Activated CD8-positive, alpha-beta T cell treated with anti-CD3 and anti-CD28 coated beads, Interleukin-2, amount 10 ng/mL, durations not matched to agents 7 days and 5 days (primary cell): ENCODE measurements at regions not wholly inside any gene's neighbourhood (a gene's known extent, or its start where the extent isn't known, plus 50 kb on each side); places are given as distances from the start of the nearest gene placed in this dataset.

Source experiments
- ATAC-seq: fragments of 150-1000 bp; cut with Tn5 transposase; one replicate; pipeline ENCODE4 v1.10.0; 2021; ENCODE audit warnings: moderate library complexity
- CTCF ChIA-PET: fragments of 350-600 bp; sonication (Branson Sonifier 250); formaldehyde crosslinking; loops from one replicate; lab custom pipeline; 2021; ENCODE audit warnings: antibody characterized with exemption; lab: Charles Lee
- POLR2A ChIA-PET: fragments of 350-600 bp; sonication (Branson Sonifier 250); formaldehyde crosslinking; loops from one replicate; lab custom pipeline; 2021; ENCODE audit warnings: antibody characterized with exemption; lab: Charles Lee
- DNase-seq: peaks from one replicate; pipeline ENCODE4 v3.0.0-alpha.2; 2020
- H3K27ac Mint-ChIP-seq: one replicate; pipeline ENCODE4 v1.8.0; 2021; ENCODE audit warnings: mild to moderate bottlenecking, mixed read lengths
- H3K27me3 Mint-ChIP-seq: one replicate; pipeline ENCODE4 v1.8.0; 2021; ENCODE audit warnings: low read depth, mixed read lengths
- H3K36me3 Mint-ChIP-seq: one replicate; pipeline ENCODE4 v1.8.0; 2021; ENCODE audit warnings: low read depth, mixed read lengths
- H3K4me1 Mint-ChIP-seq: one replicate; pipeline ENCODE4 v1.8.0; 2021; ENCODE audit warnings: low read depth, mixed read lengths
- H3K4me3 Mint-ChIP-seq: one replicate; pipeline ENCODE4 v1.8.0; 2021; ENCODE audit warnings: mild to moderate bottlenecking, mixed read lengths
- H3K9me3 Mint-ChIP-seq: one replicate; pipeline ENCODE4 v1.8.0; 2022; ENCODE audit warnings: mixed read lengths; ENCODE audit not compliant: insufficient read depth

DNA sequence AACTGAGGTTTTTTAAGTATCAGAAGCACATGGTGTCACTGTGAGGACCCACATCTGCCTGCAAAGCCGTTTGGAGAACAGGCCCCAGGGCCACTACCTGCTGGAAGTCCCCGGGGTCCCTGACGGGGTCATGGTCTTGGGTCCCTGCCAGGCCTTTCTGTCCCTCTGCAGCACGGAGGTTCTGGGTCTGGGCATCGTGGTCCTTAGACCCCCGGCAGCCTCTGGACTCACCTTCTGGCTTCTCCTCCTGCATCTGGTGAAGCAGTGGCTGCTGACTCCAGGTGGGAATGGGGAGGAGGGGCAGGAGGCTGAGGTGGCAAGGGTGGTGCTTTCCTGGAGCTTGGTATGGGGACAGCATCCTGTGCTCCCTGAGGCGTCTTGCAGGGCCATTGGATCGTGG is 198.6 kb downstream of the TEX29 start:
- Mint-ChIP-seq H3K4me3 (no peak overlapping the region), H3K27me3 (no peaks in the 10 kb centered on the region), H3K9me3 (no peaks in the 10 kb centered on the region), H3K4me1 (no peaks in the 10 kb centered on the region), H3K27ac (no peak overlapping the region), H3K36me3 (no peaks in the 10 kb centered on the region)
- no peak for ATAC-seq
- DNase-seq = no peak
- ChIA-PET CTCF (no interaction called here), POLR2A (no interaction called here)

DNA sequence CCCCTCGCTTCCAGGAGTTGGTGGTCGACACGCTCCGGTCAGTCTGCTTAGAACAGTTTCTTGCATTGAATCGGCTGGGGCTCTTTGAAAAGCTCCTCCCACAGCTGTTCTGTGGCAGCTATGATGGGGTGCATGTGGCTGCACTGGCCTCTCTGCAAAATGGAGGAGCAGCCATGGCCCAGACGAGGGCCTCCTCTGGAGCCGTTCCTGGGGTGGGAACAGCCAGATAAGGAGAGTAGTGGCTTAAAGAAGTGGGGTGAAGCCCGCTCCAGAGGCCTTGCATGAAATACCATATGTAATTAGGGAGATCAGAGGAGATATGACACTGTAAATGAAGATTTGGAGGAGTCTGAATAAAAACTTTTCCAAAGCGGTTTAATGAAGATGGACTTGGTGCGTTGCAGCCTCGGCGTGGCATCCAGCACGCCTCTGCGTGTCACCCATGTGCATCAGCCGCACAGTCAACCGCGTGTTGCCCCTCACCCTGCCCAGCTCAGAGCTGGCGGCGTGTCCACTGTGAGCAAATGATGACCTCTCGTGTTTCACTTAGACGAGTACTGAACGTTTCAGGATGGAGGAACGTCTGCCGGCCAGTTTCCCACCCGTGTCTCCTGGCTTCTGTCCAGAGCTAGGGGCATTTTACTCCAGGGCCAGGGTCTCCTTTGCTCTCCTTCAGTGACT is 199.2 kb downstream of the TEX29 start:
- ChIA-PET CTCF (no interaction called here), POLR2A (no interaction called here)
- DNase-seq = no peak
- H3K9me3 Mint-ChIP-seq = no peaks in the 10 kb centered on the region
- no peaks in the 10 kb centered on the region for H3K36me3 Mint-ChIP-seq
- H3K27ac Mint-ChIP-seq = no peak overlapping the region
- H3K4me3 Mint-ChIP-seq = no peak overlapping the region
- no peaks in the 10 kb centered on the region for H3K27me3 Mint-ChIP-seq
- ATAC-seq = no peak
- no peaks in the 10 kb centered on the region for H3K4me1 Mint-ChIP-seq

DNA sequence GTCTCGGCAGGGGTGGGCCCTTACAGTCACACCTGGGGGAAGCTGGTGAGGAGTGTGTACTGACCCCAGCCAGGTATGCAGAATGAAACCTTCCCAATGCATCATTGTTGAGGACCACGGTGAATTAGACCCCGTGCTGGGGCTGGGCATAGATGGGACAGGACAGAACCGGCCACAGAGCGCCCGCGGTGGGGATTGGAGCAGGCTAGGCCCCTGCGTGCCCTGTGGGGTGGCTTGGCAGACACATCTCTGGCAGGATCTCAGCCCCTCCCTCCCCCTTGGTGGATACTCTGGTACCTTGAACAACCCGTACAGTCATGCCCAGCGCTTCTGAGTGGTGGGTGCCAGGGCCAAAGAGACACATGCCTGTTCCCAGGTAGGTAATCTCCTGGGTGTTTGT is 200.6 kb downstream of the TEX29 start:
- H3K27me3 Mint-ChIP-seq = no peaks in the 10 kb centered on the region
- DNase-seq (no peak), ATAC-seq (no peak)
- no peaks in the 10 kb centered on the region for H3K36me3 Mint-ChIP-seq
- H3K27ac Mint-ChIP-seq = no peak overlapping the region
- ChIA-PET CTCF (no interaction called here), POLR2A (no interaction called here)
- no peaks in the 10 kb centered on the region for H3K9me3 Mint-ChIP-seq
- no peaks in the 10 kb centered on the region for H3K4me1 Mint-ChIP-seq
- H3K4me3 Mint-ChIP-seq = no peak overlapping the region

DNA sequence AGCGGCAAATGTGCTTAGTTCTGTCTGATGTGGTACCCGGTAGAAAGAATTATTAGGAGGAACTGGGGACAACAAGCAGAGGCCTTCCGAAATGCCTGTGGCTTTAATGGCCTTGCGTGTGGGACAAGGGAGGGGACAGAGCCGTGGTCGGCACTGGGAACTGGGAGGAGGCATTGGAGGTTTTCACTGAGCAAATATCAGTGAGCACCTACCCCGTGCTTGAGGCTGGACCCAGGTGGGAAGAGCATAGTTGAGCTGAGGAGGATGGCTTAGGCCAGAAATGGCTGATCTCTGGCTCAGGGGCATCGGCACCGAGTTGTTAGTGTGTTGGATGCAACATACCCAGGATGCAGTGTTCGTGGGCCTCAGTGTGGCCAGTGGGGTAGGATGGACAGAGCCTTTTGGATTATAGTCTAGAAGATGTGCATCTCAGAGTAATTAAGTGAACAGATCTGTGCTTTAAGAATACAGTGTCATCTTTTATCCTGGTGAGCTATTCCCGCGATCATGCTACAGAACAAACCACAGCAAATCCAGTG is 201.3 kb downstream of the TEX29 start:
- DNase-seq (no peak), ATAC-seq (no peak)
- H3K27ac Mint-ChIP-seq = no peak overlapping the region
- H3K36me3 Mint-ChIP-seq = no peaks in the 10 kb centered on the region
- H3K9me3 Mint-ChIP-seq = no peaks in the 10 kb centered on the region
- H3K4me3 Mint-ChIP-seq = no peak overlapping the region
- CTCF ChIA-PET = no interaction called here
- POLR2A ChIA-PET = no interaction called here
- H3K4me1 Mint-ChIP-seq = no peaks in the 10 kb centered on the region
- H3K27me3 Mint-ChIP-seq = no peaks in the 10 kb centered on the region

DNA sequence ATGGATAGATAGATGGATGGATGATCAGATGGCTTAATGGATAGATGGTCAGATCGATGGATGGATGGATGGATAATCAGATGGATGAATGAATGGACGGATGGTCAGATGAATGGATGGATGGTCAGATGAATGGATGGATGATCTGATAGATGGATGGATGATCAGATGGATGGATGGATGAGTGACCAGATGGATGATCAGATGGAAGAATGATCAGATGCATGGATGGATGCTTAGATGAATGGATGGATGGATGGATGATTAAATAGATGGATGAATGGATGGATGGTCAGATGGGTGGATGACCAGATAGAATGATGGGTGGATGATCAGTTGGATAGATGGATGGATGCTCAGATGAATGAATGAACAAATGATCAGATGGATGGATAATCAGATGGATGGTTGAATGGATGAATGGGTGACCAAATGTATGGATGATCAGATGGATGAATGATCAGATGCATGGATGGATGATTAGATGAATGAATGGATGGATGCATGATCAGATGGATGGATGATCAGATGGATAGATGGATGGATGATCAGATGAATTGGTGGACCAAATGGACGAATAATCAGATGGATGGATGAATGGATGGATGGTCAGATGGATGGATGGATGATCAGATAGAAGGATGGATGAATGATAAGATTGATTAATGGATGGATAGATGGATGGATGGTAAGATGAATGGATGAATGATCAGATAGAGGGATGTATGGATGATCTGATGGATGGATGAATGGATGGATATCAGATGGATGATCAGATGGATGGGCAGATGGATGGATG is 205.1 kb downstream of the TEX29 start:
- DNase-seq (no peak), ATAC-seq (no peak)
- Mint-ChIP-seq H3K4me3 (no peak overlapping the region), H3K36me3 (no peaks in the 10 kb centered on the region), H3K4me1 (no peaks in the 10 kb centered on the region), H3K27me3 (no peaks in the 10 kb centered on the region), H3K27ac (no peak overlapping the region), H3K9me3 (no peaks in the 10 kb centered on the region)
- POLR2A ChIA-PET = no interaction called here
- CTCF ChIA-PET = no interaction called here

DNA sequence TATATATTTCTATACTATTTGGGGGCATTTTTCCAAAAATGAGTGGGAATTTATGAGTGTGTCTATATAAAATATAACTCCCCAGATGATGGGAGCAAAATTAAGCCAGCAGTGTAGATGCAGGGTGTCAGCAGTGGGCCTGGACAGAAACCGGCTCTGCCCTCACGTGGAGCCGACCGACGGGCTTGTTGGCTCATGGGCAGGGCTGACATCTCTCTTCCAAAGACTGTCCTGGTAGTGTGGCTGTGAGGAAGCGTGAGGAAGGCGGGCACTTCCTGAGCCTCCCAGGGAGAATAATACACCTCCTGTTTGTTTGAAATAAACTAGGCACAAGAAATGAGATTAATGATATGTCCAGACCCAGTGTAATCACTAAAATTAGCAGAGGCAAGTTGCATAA is 206.5 kb downstream of the TEX29 start:
- H3K27me3 Mint-ChIP-seq = peaks cover 4% of the 10 kb centered on the region
- no peak overlapping the region for H3K27ac Mint-ChIP-seq
- ATAC-seq = no peak
- no peak for DNase-seq
- ChIA-PET POLR2A (no interaction called here), CTCF (no interaction called here)
- H3K4me1 Mint-ChIP-seq = no peaks in the 10 kb centered on the region
- no peaks in the 10 kb centered on the region for H3K9me3 Mint-ChIP-seq
- no peak overlapping the region for H3K4me3 Mint-ChIP-seq
- no peaks in the 10 kb centered on the region for H3K36me3 Mint-ChIP-seq

DNA sequence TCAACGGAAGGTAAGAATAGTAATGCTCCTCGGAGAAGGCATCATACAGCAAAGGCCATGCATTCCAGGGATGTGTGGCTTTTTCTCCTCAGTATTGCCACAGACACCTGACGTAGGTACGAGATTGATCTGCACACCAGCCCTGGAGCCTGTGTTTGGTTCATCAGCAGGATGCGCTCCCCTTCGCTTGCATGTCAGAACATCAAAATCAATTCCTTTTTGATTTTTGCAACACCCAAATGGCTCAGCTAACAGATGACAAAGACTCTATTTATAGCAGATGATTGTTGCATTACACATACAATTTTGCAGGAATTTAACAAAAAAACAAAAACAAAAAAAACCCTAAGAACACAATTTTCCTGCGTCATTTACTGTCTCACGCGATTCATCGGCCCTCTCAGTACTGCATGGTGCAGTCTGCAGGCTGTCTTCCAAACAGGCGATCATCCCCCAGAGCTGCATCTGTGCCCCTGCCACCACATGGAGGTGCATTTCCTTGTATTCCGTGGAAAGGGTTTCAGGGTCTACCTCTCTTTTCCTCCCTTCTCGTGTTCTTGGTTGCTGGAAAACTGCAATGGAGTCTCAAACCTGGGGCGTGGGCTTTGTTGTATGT is 207.3 kb downstream of the TEX29 start:
- no peak overlapping the region for H3K27ac Mint-ChIP-seq
- H3K27me3 Mint-ChIP-seq = peaks cover 9% of the 10 kb centered on the region
- no peaks in the 10 kb centered on the region for H3K9me3 Mint-ChIP-seq
- ChIA-PET POLR2A (no interaction called here), CTCF (no interaction called here)
- no peaks in the 10 kb centered on the region for H3K4me1 Mint-ChIP-seq
- ATAC-seq (no peak), DNase-seq (no peak)
- no peaks in the 10 kb centered on the region for H3K36me3 Mint-ChIP-seq
- H3K4me3 Mint-ChIP-seq = no peak overlapping the region

DNA sequence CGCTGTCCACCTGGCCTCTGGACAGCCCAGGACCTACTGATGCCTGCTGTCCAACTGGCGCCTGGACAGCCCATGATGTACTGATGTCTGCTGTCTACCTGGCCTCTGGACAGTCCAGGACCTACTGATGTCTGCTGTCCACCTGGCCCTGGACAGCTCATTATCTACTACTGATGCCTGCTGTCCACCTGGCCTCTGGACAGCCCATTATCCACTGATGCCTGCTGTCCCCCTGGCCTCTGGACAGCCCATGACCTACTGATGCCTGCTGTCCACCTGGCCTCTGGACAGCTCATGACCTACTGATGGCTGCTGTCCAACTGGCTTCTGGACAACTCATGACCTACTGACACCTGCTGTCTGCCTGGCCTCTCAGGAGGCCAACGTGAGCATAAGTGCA is 208.1 kb downstream of the TEX29 start:
- DNase-seq (no peak), ATAC-seq (no peak)
- CTCF ChIA-PET = no interaction called here
- Mint-ChIP-seq H3K4me1 (no peaks in the 10 kb centered on the region), H3K4me3 (no peak overlapping the region), H3K9me3 (no peaks in the 10 kb centered on the region), H3K27ac (no peak overlapping the region), H3K27me3 (peaks cover 15% of the 10 kb centered on the region), H3K36me3 (no peaks in the 10 kb centered on the region)
- POLR2A ChIA-PET = no interaction called here

DNA sequence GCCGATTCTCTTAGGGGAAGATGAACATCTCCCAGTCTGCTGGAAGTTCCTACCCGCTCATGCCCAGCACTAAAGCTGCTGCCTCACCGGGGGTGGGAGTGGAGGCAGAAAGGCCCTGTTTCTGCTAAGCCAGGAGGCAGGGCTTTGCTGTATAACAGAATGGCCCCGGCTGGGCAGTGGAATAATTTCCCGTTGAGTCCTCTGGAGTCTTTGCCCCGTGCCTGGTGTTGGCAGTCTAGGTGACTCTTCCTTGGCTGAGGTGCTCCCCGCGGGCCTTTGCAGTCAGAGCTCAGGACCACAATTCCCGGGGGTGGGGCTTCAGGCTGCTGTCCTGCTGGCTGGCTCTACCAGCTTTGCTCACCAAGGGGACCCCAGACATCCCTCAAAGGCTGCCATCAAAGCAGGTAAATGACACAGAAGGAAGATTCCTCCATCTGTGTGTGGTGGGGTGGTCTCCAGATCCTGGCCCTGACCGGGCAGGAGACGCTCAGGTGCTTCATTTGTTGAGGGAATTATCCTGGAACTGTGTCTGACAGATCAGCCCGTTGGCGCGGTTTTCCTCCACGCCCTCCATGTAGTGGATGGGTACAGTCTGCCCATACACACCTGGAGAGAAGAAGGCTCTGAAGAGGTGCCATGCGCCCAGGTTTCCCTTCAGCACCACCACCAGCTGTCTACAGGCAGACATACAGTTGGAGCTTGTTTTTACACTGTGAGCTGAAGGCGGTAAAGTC is 209.9 kb downstream of the TEX29 start:
- Mint-ChIP-seq H3K36me3 (no peaks in the 10 kb centered on the region), H3K4me3 (no peak overlapping the region), H3K27ac (no peak overlapping the region), H3K9me3 (no peaks in the 10 kb centered on the region), H3K4me1 (no peaks in the 10 kb centered on the region), H3K27me3 (peaks cover 26% of the 10 kb centered on the region)
- POLR2A ChIA-PET = no interaction called here
- ATAC-seq (no peak), DNase-seq (no peak)
- CTCF ChIA-PET = no interaction called here

DNA sequence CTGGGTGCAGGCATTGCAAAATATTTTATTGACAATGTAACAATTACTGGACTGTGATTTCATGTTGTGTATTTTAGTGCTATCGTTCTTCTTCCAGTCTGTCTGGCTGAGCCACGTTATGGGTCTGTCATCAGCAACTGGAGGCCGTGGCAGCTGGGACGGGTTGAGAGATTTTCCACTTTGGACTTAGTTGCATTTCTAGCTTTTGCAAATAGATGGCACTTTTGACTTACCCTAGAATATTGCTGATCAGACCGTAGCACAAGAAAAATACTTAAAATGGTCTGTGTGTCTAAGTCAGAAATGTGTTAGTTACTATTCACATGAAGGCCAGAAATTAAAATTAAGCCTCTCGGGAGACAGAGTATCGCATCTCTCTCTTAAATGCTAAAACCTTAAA is 211.1 kb downstream of the TEX29 start:
- peaks cover 37% of the 10 kb centered on the region for H3K27me3 Mint-ChIP-seq
- H3K4me1 Mint-ChIP-seq = no peaks in the 10 kb centered on the region
- H3K4me3 Mint-ChIP-seq = no peak overlapping the region
- H3K36me3 Mint-ChIP-seq = no peaks in the 10 kb centered on the region
- ChIA-PET POLR2A (no interaction called here), CTCF (no interaction called here)
- H3K9me3 Mint-ChIP-seq = no peaks in the 10 kb centered on the region
- DNase-seq = no peak
- ATAC-seq = no peak
- no peak overlapping the region for H3K27ac Mint-ChIP-seq

DNA sequence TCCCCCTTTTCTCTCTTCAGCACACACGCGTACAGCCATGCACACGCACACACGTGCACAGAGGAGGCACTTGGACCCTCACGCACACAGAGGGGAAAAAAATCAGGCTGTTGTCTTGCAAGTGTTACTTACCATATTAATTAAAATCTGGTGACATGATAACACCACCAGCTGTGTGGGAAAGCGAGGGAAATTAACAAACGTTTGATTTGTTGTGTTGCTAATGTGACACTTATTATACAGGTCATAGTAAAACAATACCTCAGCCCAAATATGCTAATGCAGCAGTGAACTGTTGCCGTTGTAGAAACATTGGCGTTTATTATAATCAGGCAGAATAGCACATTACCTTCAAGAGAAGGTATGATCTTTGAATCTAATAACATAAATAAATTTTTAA is 211.7 kb downstream of the TEX29 start:
- H3K4me3 Mint-ChIP-seq = no peak overlapping the region
- ChIA-PET CTCF (no interaction called here), POLR2A (no interaction called here)
- H3K36me3 Mint-ChIP-seq = no peaks in the 10 kb centered on the region
- no peaks in the 10 kb centered on the region for H3K9me3 Mint-ChIP-seq
- no peak overlapping the region for H3K27ac Mint-ChIP-seq
- no peaks in the 10 kb centered on the region for H3K4me1 Mint-ChIP-seq
- no peak for ATAC-seq
- DNase-seq = no peak
- peaks cover 40% of the 10 kb centered on the region for H3K27me3 Mint-ChIP-seq
